ENCODE measurements at regions not wholly inside any gene's neighbourhood (a gene's known extent, or its start where the extent isn't known, plus 50 kb on each side); places are given as distances from the start of the nearest gene placed in this dataset.
A peak's percentile ranks its signal among the peaks of the same experiment; 100 is the strongest.
"Not testable (repeated sequence)": the region's sequence is repeated elsewhere in the genome, so short reads cannot be mapped to it uniquely, and the experiment has no call there.

DNA sequence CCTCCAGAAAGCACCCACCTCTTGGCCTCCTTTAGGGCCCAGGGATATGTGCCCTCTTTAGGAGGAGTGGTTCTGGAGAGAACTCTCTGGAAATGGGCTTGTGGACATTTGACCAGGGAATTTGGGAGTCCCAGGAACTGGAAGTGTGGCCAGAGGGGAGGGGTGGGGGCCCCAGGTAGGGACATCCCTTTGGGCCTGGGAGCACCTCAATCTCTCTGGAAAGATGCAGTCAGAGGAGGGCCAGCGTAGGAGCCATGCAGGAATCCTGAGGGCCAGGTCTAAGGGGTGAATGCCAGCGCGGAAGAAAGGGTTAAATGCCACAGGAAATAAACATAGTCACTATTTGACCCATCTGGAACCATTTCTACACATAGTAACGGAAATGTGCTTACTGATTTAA lies 50.3 kb upstream of the ITGA11 start:
- Histone ChIP-seq H3K4me3 (no peak overlapping the region), H3K27ac (no peak overlapping the region)

DNA sequence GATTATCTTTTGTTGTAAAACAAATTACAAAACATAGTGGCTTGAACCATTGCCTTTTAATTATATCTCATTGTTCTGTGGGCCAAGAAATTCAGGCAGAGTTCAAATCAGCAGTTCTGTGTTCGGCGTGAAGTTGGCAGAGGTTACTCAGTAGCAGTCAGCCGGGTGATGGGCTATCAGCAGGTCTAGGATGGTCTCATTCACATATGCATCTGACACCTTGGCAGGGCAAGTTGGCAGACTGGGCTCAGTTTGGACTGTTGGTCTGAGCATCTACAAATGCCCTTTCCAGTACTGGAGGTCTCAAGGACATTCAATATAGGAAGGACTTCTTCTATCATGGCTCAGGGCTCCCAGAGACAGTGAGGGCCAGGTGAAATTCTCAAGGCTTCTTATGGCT lies 51.2 kb upstream of the ITGA11 start:
- no peak overlapping the region for H3K27ac ChIP-seq
- no peak overlapping the region for H3K4me3 ChIP-seq

DNA sequence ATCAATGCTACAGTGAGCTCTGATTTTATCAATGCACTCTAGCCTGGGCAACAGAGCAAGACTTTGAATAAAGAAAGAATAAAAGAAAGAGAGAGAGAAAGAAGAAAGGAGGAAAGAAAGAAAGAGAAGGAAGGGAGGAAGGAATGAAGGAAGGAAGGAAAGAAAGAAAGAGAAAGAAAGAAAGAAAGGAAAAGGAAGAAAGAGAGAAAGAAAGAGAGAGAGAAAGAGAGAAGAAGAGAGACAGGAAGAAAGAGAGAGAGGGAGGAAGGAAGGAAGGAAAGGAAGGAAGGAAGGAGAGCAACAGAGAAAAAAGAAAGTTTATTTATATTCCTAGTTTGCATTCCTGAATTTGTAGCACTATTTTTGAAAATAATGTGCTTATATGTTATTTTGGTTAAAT lies 52.3 kb upstream of the ITGA11 start:
- Histone ChIP-seq H3K4me3 (no peak overlapping the region), H3K27ac (peak overlapping the region in 5 of 21 experiments; percentile 6 to 84 (median 52))

DNA sequence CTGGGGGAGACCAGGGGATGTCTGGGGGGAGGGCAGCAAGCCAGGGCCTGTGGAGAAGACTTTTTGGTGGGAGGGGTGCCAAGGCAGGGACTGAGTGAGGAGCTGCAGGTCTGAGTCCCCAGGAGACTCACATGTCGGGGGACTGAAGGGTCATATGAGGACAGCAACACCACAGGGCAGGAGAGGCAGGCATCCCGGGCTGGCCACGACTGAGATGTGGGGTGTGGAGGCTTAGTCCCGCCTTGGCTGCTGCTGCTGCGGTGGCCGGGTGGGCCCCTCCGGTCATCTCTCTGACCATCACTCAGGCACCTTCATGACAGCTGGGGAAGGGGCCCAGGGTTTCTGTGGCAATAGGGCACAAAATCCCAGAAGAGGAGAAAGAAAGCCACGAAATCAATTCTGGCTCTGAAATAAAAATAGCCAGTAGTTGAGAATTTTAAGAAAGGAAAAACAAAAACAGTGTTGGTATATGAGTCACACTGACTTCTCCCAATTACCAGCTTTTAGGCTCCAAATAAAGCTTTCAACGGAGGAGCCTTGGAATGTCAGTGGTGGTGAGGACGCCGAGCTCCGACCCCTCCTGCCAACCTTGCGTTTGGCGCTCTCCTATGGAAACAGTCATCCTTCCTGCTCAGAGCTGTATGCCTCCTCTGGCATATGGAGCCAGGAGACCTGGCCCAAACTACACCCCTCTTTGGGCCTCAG lies 52.9 kb upstream of the ITGA11 start:
- Histone ChIP-seq H3K4me3 (no peak overlapping the region), H3K27ac (peak overlapping the region in 12 of 21 experiments; percentile 6 to 84 (median 62))

- peak overlapping the region in 3 of 21 experiments; percentile 49 to 75 (median 68) for H3K27ac ChIP-seq
- H3K4me3 ChIP-seq: no peak overlapping the region
Measured at GRCh38 chr15:68485721-68486360, 53.9 kb upstream of the ITGA11 start.

- H3K27ac ChIP-seq: peak overlapping the region in 6 of 21 experiments; percentile 28 to 75 (median 44)
- no peak overlapping the region for H3K4me3 ChIP-seq
Measured at GRCh38 chr15:68487087-68487843, 55.3 kb upstream of the ITGA11 start.

- no peak overlapping the region for H3K27ac ChIP-seq
- no peak overlapping the region for H3K4me3 ChIP-seq
Measured at GRCh38 chr15:68488290-68488689, 56.3 kb upstream of the ITGA11 start.

- Histone ChIP-seq H3K4me3 (no peak overlapping the region), H3K27ac (no peak overlapping the region)
Measured at GRCh38 chr15:68488966-68489365, 57.0 kb upstream of the ITGA11 start.

DNA sequence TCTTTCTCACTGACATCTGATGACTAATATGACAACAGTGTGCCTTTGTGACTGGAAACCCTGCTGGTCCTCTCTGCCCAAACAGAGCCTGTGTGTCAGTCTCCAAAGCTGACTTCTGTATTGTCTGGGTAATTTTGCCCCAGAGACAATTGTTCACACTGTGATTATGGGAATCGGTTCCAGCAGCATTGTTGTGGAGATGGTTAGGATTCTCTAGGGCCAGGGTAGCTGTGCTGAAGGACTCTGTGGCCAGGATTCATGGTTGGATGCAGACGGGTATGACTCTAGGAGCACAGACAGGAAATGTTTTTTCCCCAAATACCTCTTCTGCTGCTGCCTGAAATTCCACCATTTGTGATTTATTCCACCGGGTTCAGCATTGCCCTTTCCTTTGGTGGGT lies 57.5 kb upstream of the ITGA11 start:
- no peak overlapping the region for H3K4me3 ChIP-seq
- H3K27ac ChIP-seq: no peak overlapping the region

DNA sequence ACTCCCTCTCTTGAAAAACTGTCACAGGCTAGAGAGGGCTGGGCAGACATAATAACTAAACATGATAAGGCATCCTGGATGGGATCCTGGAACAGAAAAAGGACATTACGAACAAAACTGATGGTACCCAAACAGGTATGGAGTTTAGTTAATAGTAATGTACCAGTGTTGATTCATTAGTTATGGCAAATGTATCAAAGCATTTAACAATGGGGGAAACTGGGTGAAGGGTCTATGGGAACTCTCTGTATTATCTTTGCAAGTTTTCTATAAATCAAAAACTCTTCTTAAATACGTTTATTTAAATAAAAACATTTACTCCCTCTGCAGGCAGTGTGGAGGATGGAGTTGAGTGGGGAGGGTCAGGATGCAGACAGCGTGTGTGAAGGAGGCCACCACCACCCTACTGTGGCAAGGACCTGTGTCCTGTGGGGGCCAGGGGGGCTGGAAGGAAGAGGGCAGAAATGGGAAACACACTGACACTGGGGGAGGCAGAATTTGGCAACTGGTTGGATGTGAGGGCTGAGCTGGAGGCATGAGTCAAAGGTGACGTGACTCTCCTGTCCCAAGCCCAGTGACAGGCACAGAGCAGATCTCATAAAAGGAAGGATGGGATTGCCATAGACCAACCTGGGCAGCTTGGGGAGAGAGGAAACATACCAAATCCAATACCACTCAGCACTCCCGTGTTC lies 59.6 kb upstream of the ITGA11 start:
- Histone ChIP-seq H3K27ac (no peak overlapping the region), H3K4me3 (no peak overlapping the region)

GRCh38 chr15:68492855-68493254 lies 60.9 kb upstream of the ITGA11 start:
- H3K27ac ChIP-seq: no peak overlapping the region

DNA sequence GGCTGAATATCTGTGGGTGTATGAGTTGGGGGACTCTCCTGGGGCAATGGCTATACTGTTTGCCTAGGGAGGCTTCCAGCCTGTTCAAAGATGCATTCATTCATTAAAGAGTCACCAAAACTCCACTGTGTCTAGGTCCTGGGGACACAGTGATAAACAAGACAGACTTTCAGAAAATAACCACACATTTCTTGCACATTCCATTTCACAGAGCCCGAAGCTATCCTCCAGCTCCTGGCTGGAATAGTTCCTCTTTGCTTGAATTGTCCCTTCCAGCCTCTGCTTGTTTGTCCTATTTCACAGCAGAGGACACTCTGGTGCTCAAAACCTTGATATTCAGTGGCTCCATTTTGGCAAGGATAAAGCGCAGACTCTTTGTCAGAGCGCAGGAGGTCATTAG lies 61.7 kb upstream of the ITGA11 start:
- H3K4me3 ChIP-seq: no peak overlapping the region
- H3K27ac ChIP-seq: no peak overlapping the region

More at GRCh38 chr15:68492855-68493254, 60.9 kb upstream of the ITGA11 start:
- no peak overlapping the region for H3K4me3 ChIP-seq

DNA sequence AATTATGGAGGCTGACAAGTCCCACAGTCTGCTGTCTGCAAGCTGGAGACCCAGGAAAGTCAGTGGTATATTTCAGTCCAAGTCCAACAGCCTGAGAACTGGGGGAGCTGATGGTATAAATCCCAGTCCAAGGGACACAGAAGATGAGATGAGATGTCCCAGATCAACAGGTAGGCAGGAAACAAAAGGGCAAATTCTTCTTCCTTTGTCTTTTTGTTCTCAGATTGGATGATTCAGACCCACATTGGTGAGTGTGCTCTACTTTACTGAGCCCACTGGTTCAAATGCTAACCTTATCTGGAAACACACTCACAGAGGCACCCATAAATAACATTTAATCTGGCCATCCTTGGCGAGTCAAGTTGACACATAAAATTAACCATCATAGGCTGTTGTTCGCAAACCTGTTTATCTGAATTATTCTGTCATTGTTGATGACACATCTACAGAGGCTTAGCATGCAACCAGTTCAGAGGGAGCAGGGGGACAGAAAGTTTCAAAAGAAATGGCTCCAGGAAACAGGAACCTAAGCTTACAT lies 62.7 kb upstream of the ITGA11 start:
- no peak overlapping the region for H3K27ac ChIP-seq
- H3K4me3 ChIP-seq: no peak overlapping the region

DNA sequence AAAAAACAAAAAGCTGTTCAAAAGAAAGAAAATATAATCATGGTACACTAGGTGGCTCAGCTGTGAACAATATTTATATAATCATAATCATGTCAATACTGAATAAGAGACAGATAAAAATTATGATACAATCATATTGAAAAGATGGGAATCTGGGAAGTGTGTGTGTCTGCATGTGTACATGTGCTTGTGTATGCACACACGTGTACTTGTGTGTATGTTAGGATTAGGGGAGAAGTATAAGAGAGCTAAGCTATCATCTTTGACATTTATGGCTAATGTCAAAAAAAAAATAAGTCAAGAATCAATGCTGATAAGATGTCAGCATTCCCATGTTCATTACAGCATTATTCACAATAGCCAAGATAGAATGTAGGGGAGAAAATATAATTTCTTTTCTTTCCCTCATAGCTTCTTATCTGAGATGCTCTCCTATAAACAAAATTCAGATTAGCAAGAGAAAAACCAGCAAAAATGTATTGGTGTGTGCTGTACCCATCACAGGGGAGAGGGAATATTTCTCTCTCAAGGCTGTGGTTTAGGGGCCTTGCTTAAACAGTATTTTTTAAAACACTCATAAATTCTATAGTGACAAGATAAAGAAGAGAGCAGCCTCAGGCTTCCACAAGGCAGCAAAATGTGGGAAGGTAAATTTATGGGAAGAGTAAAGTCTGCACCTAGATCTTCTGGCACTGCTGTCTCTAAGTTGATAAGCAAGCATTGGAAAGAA lies 63.4 kb upstream of the ITGA11 start:
- no peak overlapping the region for H3K4me3 ChIP-seq
- H3K27ac ChIP-seq: no peak overlapping the region

DNA sequence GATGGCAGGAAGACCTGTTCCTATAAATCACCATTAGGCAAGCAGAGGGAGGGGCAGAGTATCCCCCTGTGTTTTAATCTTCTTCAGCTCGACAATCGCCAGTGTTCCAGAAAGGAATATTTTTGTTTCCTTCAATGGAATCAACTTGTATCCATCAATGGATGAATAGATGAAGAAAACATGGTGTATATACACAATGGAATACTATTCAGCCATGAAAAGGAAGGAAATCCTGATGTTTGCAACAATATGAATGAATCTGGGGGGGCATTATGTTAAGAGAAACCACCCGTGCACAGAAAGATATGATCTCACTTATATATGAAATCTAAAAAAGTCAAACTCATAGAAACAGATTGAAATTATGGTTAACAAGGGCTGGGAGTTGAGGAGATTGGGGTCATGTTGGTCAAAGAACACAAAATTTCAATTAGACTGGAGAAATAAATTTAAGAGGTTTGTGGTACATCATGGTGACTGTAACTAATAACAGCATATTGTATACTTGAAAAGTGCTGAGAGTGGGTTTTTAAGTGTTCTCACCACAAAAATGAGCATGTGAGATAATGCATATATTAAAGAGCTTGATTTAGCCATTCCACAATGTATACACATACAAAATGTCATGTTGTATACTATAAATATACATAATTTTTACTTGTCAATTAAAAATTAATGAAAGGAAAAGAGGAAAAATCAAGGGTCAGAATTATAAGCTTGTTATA lies 64.2 kb upstream of the ITGA11 start:
- H3K27ac ChIP-seq: no peak overlapping the region
- no peak overlapping the region for H3K4me3 ChIP-seq

DNA sequence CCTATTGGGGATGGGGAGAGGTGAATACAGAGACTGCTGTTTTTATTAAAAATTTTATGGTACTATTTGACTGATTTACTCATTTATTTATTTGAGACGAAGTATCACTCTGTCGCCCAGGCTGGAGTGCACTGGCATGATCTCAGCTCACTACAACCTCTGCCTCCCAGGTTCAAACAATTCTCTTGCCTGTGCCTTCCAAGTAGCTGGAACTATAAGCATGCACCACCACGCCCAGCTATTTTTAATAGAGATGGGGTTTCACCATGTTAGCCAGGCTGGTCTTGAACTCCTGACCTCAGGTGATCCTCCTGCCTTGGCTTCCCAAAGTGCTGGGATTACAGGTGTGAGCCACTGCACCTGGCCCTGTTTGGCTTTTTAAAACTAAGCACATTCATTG lies 64.8 kb upstream of the ITGA11 start:
- H3K4me3 ChIP-seq, H3K27ac ChIP-seq: not testable (repeated sequence)

DNA sequence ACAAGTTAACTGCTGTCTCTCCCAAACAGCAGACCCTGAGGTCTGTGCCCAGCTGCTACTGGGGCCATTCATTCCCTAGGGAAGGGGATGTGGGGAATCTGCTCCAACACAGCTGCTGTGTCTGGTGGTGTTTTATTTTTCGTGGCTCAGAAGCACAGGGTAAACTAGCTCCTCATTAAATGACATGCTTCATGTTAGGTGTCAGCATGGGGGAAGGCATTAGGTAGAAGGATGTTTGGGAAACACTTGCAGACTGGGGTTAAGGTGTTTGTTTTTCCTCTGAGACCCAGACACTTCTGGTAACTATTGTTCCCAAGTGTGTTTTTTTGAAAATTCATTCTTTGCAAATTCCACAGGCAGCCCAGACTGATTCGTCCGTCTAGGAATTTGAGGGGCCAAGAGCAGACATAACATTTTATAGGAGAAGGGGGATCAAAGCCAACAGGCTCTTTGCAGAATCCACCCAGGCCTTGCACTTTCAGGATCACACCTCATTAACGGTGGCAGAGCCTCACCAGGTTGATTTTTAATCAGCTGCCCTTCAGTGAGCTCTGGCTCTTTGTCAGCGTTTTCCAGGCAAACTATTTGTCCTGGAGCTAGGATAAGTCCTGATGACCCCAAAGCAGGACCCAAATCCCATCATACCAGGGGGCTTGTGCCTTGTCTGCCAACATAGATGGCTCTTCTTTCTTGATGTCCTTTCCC lies 65.4 kb upstream of the ITGA11 start:
- H3K4me3 ChIP-seq: no peak overlapping the region
- no peak overlapping the region for H3K27ac ChIP-seq

GRCh38 chr15:68498076-68498475 lies 66.1 kb upstream of the ITGA11 start:
- no peak overlapping the region for H3K27ac ChIP-seq
- H3K4me3 ChIP-seq: no peak overlapping the region

All from skin epidermis (tissue), 12 donors.